ENCODE measurements at regions not wholly inside any gene's neighbourhood (a gene's known extent, or its start where the extent isn't known, plus 50 kb on each side); places are given as distances from the start of the nearest gene placed in this dataset.

DNA sequence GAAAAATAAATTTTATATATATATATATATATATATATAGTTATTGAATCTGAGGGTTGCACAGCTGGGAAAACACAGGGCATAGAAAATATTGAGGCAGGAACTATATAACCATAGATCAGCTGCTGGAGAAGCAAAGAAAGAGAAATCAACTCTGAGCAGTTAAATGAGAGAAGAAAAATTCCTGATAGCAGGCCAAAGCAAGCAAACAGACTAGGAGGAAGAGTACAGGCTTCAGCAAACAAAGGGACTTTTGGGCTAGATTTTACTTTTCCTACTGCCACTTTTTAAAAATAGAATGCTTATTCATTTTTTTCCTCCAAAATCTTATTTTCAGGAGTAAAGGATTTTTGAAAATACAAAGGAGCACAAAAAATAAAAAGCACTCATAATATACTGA lies 216.0 kb upstream of the PRKD1 start:
- Histone ChIP-seq H3K36me3 (no peaks in the 10 kb centered on the region), H3K4me1 (no peaks in the 10 kb centered on the region), H4K20me1 (no peaks in the 10 kb centered on the region), H3K27me3 (no peaks in the 10 kb centered on the region), H3K27ac (no peak overlapping the region), H3K4me2 (no peak overlapping the region), H3K9ac (no peak overlapping the region), H3K9me3 (peaks cover 21% of the 10 kb centered on the region), H3K4me3 (no peak overlapping the region)
- no peak for TF ChIP-seq Cebpa-rat (IDR thresholded peaks at IDR 0.05)

DNA sequence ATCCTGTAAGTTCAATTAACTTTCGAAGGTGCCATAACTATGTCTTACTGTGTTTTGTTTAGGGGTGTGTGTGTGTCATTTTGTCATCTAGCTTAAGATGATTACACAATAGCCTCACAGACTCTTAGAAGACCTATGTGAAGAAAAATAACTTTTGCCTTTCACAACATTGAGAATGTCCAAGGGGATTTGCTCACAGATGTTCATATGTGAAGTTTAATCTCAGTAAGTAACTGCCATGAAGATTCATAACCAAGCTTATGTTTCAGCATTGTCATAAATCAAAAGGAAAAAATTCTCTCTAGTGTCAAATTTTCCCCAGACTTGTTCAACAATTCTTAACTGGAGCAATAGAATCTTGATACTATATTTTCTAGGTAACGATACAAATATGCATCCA lies 226.1 kb upstream of the PRKD1 start:
- no peak for TF ChIP-seq Cebpa-rat (IDR thresholded peaks at IDR 0.05)
- Histone ChIP-seq H3K4me3 (no peak overlapping the region), H3K27me3 (no peaks in the 10 kb centered on the region), H3K4me1 (no peaks in the 10 kb centered on the region), H3K36me3 (no peaks in the 10 kb centered on the region), H3K9ac (no peak overlapping the region), H4K20me1 (no peaks in the 10 kb centered on the region), H3K4me2 (no peak overlapping the region), H3K9me3 (no peaks in the 10 kb centered on the region), H3K27ac (no peak overlapping the region)

DNA sequence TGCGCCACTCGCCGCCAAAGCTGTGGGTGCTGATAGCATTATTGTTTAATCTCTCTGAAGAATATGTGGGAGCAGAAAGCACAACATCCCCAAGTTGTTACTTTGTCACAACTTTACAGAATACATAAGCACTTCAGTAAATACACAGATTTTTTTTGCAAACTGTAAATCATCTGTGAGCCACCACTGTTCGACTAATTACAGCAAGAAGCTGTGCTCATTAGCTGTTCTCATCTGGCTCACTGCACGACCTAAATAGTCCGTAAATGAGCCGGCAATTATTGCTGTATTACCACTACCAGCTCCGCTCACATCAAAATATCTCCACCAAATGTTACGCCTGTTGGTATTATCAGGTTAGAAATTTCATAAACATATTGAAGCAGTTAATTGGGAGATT lies 228.9 kb upstream of the PRKD1 start:
- Histone ChIP-seq H3K4me1 (no peaks in the 10 kb centered on the region), H3K9me3 (no peaks in the 10 kb centered on the region), H3K4me3 (no peak overlapping the region), H3K27me3 (no peaks in the 10 kb centered on the region), H3K9ac (no peak overlapping the region), H3K27ac (no peak overlapping the region), H3K4me2 (no peak overlapping the region), H3K36me3 (no peaks in the 10 kb centered on the region), H4K20me1 (no peaks in the 10 kb centered on the region)
- no peak for TF ChIP-seq Cebpa-rat (IDR thresholded peaks at IDR 0.05)

DNA sequence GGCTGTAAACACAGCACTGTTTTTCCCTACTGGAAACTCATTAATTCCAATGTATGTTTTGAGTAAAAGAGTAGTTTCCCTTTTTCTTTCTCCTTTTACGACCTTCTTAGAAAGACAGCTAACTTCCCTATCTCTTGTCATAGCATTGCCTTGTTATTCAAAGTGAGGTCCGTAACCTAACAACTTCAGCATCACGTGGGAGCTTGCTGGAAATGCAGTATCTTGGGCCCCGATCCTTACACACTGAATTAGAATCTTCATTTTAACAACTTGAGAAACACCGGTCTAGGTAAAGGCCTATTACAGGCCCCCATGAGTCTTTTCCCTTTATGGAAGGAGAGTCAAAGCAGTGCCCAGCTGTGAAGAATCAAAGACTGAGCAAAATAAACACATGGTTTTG lies 230.7 kb upstream of the PRKD1 start:
- H3K4me3 ChIP-seq = no peak overlapping the region
- H3K27ac ChIP-seq = no peak overlapping the region
- no peaks in the 10 kb centered on the region for H3K4me1 ChIP-seq
- H3K36me3 ChIP-seq = no peaks in the 10 kb centered on the region
- no peaks in the 10 kb centered on the region for H3K27me3 ChIP-seq
- no peak for TF ChIP-seq Cebpa-rat (IDR thresholded peaks at IDR 0.05)
- no peaks in the 10 kb centered on the region for H4K20me1 ChIP-seq
- H3K9me3 ChIP-seq = no peaks in the 10 kb centered on the region
- no peak overlapping the region for H3K9ac ChIP-seq
- H3K4me2 ChIP-seq = no peak overlapping the region

DNA sequence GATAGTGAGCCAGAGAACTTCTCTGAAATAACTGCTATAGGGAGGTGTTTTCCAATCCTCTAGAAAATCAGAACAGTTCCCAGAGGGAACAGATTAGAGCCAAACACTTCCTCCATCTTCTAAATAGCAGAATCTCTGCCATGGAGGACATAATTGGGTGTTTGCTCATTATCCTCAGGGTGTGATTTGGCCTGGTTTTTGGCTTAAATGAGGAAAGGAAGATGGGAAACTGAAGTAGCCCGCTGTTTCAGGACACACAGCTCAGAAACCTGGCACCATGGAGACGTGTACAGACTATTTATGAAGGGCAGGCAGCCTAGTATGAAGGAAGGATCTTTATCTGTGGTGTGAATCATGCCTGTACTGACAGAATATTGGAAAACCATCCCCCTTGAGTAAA lies 231.7 kb upstream of the PRKD1 start:
- Histone ChIP-seq H3K27ac (no peak overlapping the region), H4K20me1 (no peaks in the 10 kb centered on the region), H3K4me2 (no peak overlapping the region), H3K4me3 (no peak overlapping the region), H3K9ac (no peak overlapping the region), H3K36me3 (no peaks in the 10 kb centered on the region), H3K9me3 (no peaks in the 10 kb centered on the region), H3K4me1 (no peaks in the 10 kb centered on the region), H3K27me3 (no peaks in the 10 kb centered on the region)
- no peak for TF ChIP-seq Cebpa-rat (IDR thresholded peaks at IDR 0.05)

DNA sequence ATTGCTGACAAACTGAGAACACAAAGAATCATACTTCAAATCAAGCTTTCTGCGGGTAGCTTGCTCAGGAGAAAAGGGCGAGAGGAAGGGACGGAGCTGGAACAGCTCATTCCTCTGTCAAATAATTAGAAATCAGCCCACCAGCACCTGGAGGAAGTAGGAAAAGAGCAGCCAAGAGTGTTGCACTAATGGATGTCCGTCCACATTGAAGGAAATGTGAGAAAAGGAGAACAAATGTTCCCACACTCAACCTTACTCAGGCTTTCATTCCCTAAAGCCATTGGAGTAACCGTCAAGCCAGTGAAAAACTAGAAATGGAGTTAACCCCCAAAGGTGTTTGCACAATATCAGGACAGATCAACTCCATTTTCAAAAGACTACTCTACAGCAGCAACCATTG lies 233.0 kb upstream of the PRKD1 start:
- H3K4me3 ChIP-seq = no peak overlapping the region
- H3K4me2 ChIP-seq = no peak overlapping the region
- H3K9ac ChIP-seq = no peak overlapping the region

DNA sequence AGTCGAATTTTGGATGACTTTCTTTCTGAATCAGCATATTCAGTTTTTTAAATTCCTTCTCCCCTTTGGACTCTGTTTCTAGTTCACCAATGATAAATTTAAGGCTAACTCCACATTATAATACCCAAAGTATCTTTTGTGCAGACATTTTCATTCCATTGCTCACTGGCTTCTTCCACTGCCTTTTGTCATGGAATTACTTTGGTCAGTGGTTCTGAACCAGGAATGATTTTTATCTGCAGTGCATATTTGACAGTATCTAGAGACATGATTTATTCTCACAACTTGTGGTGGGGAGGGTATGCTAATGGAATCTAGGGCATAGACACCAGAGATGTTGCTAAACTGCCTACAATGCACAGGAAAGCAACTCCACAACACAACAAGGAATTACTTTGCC lies 234.4 kb upstream of the PRKD1 start:
- TF ChIP-seq Cebpa-rat (IDR thresholded peaks at IDR 0.05) = no peak

More for the DNA sequence above, 233.0 kb upstream of the PRKD1 start:
- no peaks in the 10 kb centered on the region for H3K9me3 ChIP-seq
- H3K36me3 ChIP-seq = no peaks in the 10 kb centered on the region
- H3K27me3 ChIP-seq = no peaks in the 10 kb centered on the region
- no peak overlapping the region for H3K27ac ChIP-seq
- H4K20me1 ChIP-seq = no peaks in the 10 kb centered on the region
- no peak for TF ChIP-seq Cebpa-rat (IDR thresholded peaks at IDR 0.05)
- H3K4me1 ChIP-seq = no peaks in the 10 kb centered on the region

DNA sequence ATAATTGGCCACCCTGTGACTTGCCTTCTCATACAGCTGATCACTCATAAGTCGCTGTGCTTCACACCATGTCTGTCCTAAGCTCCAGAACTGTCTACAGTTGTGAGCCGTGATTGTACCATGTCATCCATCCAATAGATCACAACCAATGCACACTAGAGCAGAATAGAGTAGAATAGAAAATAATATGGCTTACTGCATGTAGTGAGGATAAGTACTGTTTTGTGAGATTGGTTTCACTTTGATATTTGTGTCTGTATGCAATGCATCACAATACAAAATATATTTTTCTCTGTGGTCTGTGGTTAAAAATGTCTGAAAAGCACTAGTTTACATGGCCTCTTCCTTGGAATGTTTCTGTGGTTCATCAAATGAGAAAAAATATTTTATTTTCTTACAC lies 237.6 kb upstream of the PRKD1 start:
- Histone ChIP-seq H3K9ac (no peak overlapping the region), H3K27ac (no peak overlapping the region), H3K36me3 (no peaks in the 10 kb centered on the region), H4K20me1 (no peaks in the 10 kb centered on the region), H3K4me3 (no peak overlapping the region), H3K9me3 (peaks cover 18% of the 10 kb centered on the region), H3K27me3 (no peaks in the 10 kb centered on the region), H3K4me1 (no peaks in the 10 kb centered on the region), H3K4me2 (no peak overlapping the region)
- TF ChIP-seq Cebpa-rat (IDR thresholded peaks at IDR 0.05) = no peak

More for the DNA sequence above, 234.4 kb upstream of the PRKD1 start:
- Histone ChIP-seq H3K9ac (no peak overlapping the region), H4K20me1 (no peaks in the 10 kb centered on the region), H3K27me3 (no peaks in the 10 kb centered on the region), H3K4me3 (no peak overlapping the region), H3K27ac (no peak overlapping the region), H3K36me3 (no peaks in the 10 kb centered on the region), H3K9me3 (no peaks in the 10 kb centered on the region), H3K4me1 (no peaks in the 10 kb centered on the region), H3K4me2 (no peak overlapping the region)

DNA sequence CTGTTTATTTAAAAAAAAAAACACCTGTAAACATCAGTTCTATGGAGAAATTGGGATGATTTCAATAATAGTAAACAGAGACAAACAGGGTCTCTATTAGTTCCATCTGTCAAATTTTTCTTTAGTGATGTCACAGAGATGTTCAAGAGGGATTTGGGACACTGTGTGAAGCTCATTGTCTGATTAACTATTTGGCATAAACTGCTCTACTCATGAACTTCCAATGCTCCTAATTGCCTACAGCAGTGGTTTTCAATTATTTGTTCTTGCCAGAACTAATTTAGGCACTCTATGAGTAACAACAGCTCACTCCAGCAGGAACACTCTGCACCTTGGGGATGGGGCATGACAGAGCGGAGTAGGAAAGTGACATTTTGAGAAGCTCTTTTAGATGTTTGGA lies 250.1 kb upstream of the PRKD1 start:
- Histone ChIP-seq H3K9me3 (no peaks in the 10 kb centered on the region), H3K36me3 (no peaks in the 10 kb centered on the region), H3K4me1 (no peaks in the 10 kb centered on the region), H3K4me2 (no peak overlapping the region), H3K27me3 (no peaks in the 10 kb centered on the region), H3K27ac (no peak overlapping the region), H4K20me1 (no peaks in the 10 kb centered on the region), H3K9ac (no peak overlapping the region), H3K4me3 (no peak overlapping the region)
- TF ChIP-seq Cebpa-rat (IDR thresholded peaks at IDR 0.05) = no peak

DNA sequence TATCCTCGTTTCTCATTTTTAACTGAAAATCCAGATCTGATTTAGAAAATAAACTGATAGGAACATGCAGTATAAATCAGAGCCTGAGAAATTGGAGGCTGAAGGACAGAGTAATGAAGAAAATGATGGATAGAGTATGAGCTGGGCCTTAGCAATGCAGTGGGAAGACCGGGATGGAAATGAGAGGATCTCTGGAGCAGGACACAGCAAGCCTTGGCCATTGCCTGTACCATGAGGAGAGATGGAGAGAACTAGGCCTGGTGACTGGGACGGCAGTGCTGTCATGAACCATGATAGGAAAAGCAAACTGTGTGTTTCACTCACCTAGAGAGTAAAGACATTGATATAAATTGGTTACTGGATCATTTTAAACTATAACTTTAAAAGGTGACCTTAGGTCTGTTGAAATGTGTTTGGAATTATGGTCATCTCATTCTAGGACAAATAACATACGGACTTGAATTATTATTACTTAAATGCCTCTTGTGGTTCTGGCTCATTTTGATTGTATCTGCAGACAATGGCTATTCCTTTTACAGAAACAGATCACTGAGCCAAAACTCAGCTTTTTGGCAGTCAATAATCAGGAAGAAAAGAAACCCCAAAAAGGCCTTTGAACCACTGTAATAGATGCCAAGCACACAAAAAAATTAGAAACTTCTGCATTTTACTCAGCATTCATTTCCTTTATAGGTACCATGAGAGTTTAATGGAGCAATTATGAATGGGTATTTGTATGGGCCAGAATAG lies 251.9 kb upstream of the PRKD1 start:
- no peaks in the 10 kb centered on the region for H3K4me1 ChIP-seq

DNA sequence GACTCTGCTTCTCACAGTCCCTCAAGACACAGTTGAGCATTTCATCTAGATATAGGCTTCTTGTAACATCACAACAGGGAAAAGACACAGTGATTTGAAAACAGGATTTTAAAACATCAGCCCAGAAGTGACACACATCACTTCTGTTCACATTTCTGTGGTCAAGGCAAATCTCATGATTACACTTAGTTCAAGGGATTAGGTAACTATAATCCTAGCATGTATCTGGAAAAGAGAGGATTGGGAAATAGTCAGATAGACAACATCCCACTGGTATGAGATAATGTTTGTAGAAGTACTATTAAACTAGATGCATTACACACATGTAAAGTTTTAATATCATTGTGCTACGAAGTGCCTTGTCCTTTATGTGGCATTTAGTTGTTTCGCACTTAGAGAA lies 252.6 kb upstream of the PRKD1 start:
- Histone ChIP-seq H4K20me1 (no peaks in the 10 kb centered on the region), H3K4me3 (no peak overlapping the region), H3K4me2 (no peak overlapping the region), H3K9me3 (no peaks in the 10 kb centered on the region), H3K36me3 (no peaks in the 10 kb centered on the region), H3K4me1 (no peaks in the 10 kb centered on the region), H3K27me3 (no peaks in the 10 kb centered on the region), H3K9ac (no peak overlapping the region), H3K27ac (no peak overlapping the region)
- no peak for TF ChIP-seq Cebpa-rat (IDR thresholded peaks at IDR 0.05)

More for the DNA sequence above, 251.9 kb upstream of the PRKD1 start:
- Histone ChIP-seq H3K9me3 (no peaks in the 10 kb centered on the region), H4K20me1 (no peaks in the 10 kb centered on the region), H3K36me3 (no peaks in the 10 kb centered on the region), H3K9ac (no peak overlapping the region), H3K4me2 (no peak overlapping the region), H3K27ac (no peak overlapping the region), H3K27me3 (no peaks in the 10 kb centered on the region), H3K4me3 (no peak overlapping the region)
- no peak for TF ChIP-seq Cebpa-rat (IDR thresholded peaks at IDR 0.05)
